ENCODE measurements at regions not wholly inside any gene's neighbourhood (a gene's known extent, or its start where the extent isn't known, plus 50 kb on each side); places are given as distances from the start of the nearest gene placed in this dataset.

DNA sequence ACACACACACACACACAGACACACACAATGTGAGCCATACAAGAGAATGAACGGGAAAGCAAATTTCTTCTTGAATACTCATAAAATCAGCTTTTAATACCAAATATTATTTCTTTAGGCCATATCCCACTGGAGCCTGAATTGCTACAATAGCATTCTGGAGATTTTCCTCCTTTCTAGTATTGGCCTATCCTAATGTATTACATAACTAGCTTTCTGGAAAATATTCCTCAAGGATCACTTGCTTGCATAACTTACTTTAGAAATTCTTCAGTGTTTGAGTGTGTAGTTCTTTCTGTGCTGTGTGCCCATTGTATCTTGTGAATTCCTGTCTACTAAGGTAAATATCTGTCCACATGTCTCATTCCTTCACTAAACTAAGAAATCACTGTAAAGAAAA, 351.0 kb upstream of the MCTP2 start:
- Histone ChIP-seq H3K4me3 (ENCODE audit: low read length) (no peak overlapping the region), H3K36me3 (ENCODE audit: control insufficient read depth in 2 of 3, insufficient read depth in 3 of 3, low read length in 3 of 3) (no peaks in the 10 kb centered on the region), H3K27ac (ENCODE audit: low read depth, low read length) (no peak overlapping the region), H3K27me3 (ENCODE audit: control insufficient read depth in 2 of 2, insufficient read depth in 2 of 2, low read length in 2 of 2) (no peaks in the 10 kb centered on the region), H3K4me1 (ENCODE audit: control insufficient read depth in 2 of 2, insufficient read depth in 2 of 2, low read length in 2 of 2) (no peaks in the 10 kb centered on the region), H3K9me3 (ENCODE audit: control insufficient read depth in 2 of 3, low read length in 3 of 3) (no peaks in the 10 kb centered on the region)
- no peak for ATAC-seq
- Mint-ChIP-seq H3K27me3 (peaks cover 0 to 22% (median 11%) of the 10 kb centered on the region in 5 donors), H3K4me3 (no peak overlapping the region), H3K9me3 (peaks cover 0 to 1% (median 0%) of the 10 kb centered on the region in 11 donors), H3K27ac (no peak overlapping the region), H3K36me3 (no peaks in the 10 kb centered on the region), H3K4me1 (no peaks in the 10 kb centered on the region)
- intact Hi-C loops (cut with micrococcal nuclease), result no loop called here
- DNase-seq, result no peak
- ChIA-PET POLR2A (no interaction called here), CTCF (no interaction called here)

DNA sequence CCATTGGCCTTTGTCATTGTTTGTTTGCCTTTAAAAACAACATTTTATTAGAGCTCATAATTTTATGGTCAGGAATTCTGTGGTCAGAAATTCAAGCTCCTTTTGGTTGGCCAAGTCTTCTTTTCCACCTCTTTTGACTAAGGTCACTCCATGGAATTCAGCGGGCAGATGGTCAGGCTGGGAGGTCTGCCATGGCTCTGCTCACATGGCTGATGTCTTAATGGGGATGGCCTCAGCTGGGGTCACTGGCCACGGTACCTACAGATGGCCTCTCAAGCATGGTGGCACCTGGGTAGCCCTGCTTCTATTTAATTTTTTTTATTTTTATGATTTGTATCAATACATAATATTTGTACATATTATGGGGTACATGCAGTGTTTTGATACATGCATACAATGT, 360.8 kb upstream of the MCTP2 start:
- intact Hi-C loops (cut with micrococcal nuclease), result no loop called here
- ATAC-seq (no peak), DNase-seq (no peak)
- Mint-ChIP-seq H3K27me3 (peaks cover 0 to 8% (median 4%) of the 10 kb centered on the region in 5 donors), H3K27ac (no peak overlapping the region), H3K9me3 (no peaks in the 10 kb centered on the region), H3K4me1 (no peaks in the 10 kb centered on the region), H3K4me3 (no peak overlapping the region), H3K36me3 (no peaks in the 10 kb centered on the region)
- H3K27me3 ChIP-seq (ENCODE audit: control insufficient read depth in 2 of 2, insufficient read depth in 2 of 2, low read length in 2 of 2), result no peaks in the 10 kb centered on the region
- ChIA-PET CTCF (no interaction called here), POLR2A (no interaction called here)
- no peaks in the 10 kb centered on the region for H3K4me1 ChIP-seq (ENCODE audit: control insufficient read depth in 2 of 2, insufficient read depth in 2 of 2, low read length in 2 of 2)
- H3K27ac ChIP-seq (ENCODE audit: low read depth, low read length), result no peak overlapping the region
- H3K9me3 ChIP-seq (ENCODE audit: control insufficient read depth in 2 of 3, low read length in 3 of 3), result no peaks in the 10 kb centered on the region
- no peak overlapping the region for H3K4me3 ChIP-seq (ENCODE audit: low read length)
- no peaks in the 10 kb centered on the region for H3K36me3 ChIP-seq (ENCODE audit: control insufficient read depth in 2 of 3, insufficient read depth in 3 of 3, low read length in 3 of 3)

DNA sequence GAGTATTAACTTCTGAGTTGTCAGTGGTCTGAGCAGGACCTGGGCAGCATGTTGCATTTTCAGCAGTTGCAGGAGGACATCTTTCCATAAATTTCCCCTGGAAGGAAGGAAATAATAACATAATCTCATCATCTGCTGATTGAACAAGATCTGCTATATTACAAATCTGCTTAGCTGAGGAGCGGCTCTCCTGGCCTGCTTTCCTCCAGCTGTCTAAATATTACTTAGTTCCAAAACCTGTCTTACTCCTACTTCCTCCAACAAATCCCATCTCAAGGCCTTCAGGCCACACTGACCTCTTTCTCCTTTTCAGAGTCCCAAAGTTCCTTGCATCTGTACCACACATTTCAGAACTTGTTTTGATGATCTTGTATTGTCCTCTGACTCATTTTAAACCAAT, 364.4 kb upstream of the MCTP2 start:
- ATAC-seq (no peak), DNase-seq (no peak)
- Histone ChIP-seq H3K4me3 (ENCODE audit: low read length) (no peak overlapping the region), H3K27me3 (ENCODE audit: control insufficient read depth in 2 of 2, insufficient read depth in 2 of 2, low read length in 2 of 2) (no peaks in the 10 kb centered on the region), H3K27ac (ENCODE audit: low read depth, low read length) (no peak overlapping the region), H3K9me3 (ENCODE audit: control insufficient read depth in 2 of 3, low read length in 3 of 3) (no peaks in the 10 kb centered on the region), H3K36me3 (ENCODE audit: control insufficient read depth in 2 of 3, insufficient read depth in 3 of 3, low read length in 3 of 3) (no peaks in the 10 kb centered on the region), H3K4me1 (ENCODE audit: control insufficient read depth in 2 of 2, insufficient read depth in 2 of 2, low read length in 2 of 2) (no peaks in the 10 kb centered on the region)
- Mint-ChIP-seq H3K4me3 (no peak overlapping the region), H3K27me3 (peaks cover 9 to 14% (median 11%) of the 10 kb centered on the region in 5 donors), H3K4me1 (peaks cover 0 to 9% (median 0%) of the 10 kb centered on the region in 7 donors), H3K27ac (no peak overlapping the region), H3K36me3 (peaks cover 0 to 5% (median 0%) of the 10 kb centered on the region in 5 donors), H3K9me3 (peaks cover 0 to 3% (median 0%) of the 10 kb centered on the region in 11 donors)
- CTCF ChIA-PET, result no interaction called here
- POLR2A ChIA-PET, result no interaction called here
- intact Hi-C loops (cut with micrococcal nuclease), result no loop called here

DNA sequence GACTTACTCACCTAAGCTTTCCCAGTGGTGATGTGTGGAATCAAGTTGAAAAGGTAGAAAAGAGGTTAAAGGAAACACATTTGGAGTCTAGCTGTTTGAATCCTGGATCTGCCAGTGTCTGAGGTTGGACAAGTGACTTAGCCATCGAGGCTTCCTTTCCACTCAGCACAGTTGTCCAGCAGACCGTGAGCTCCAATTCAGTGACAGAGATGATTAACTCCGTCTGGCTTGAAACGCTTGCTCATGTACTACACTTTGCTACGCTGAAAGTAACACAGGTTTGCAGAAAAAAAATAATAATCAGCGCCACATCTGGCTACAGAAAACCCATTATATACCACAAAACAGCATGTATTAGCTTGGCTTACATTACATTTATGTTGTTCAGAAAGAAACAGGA, 364.9 kb upstream of the MCTP2 start:
- DNase-seq (no peak), ATAC-seq (no peak)
- intact Hi-C loops (cut with micrococcal nuclease), result no loop called here
- peaks cover 9 to 19% (median 13%) of the 10 kb centered on the region in 5 donors for H3K27me3 Mint-ChIP-seq
- H3K4me3 ChIP-seq (ENCODE audit: low read length), result no peak overlapping the region
- peaks cover 0 to 3% (median 0%) of the 10 kb centered on the region in 11 donors for H3K9me3 Mint-ChIP-seq
- no peak overlapping the region for H3K27ac Mint-ChIP-seq
- H3K9me3 ChIP-seq (ENCODE audit: control insufficient read depth in 2 of 3, low read length in 3 of 3), result no peaks in the 10 kb centered on the region
- H3K27me3 ChIP-seq (ENCODE audit: control insufficient read depth in 2 of 2, insufficient read depth in 2 of 2, low read length in 2 of 2), result no peaks in the 10 kb centered on the region
- peaks cover 0 to 5% (median 0%) of the 10 kb centered on the region in 5 donors for H3K36me3 Mint-ChIP-seq
- no peaks in the 10 kb centered on the region for H3K36me3 ChIP-seq (ENCODE audit: control insufficient read depth in 2 of 3, insufficient read depth in 3 of 3, low read length in 3 of 3)
- POLR2A ChIA-PET, result no interaction called here
- no peak overlapping the region for H3K4me3 Mint-ChIP-seq
- H3K4me1 ChIP-seq (ENCODE audit: control insufficient read depth in 2 of 2, insufficient read depth in 2 of 2, low read length in 2 of 2), result no peaks in the 10 kb centered on the region
- CTCF ChIA-PET, result no interaction called here
- H3K4me1 Mint-ChIP-seq, result peaks cover 0 to 11% (median 0%) of the 10 kb centered on the region in 7 donors
- H3K27ac ChIP-seq (ENCODE audit: low read depth, low read length), result no peak overlapping the region

DNA sequence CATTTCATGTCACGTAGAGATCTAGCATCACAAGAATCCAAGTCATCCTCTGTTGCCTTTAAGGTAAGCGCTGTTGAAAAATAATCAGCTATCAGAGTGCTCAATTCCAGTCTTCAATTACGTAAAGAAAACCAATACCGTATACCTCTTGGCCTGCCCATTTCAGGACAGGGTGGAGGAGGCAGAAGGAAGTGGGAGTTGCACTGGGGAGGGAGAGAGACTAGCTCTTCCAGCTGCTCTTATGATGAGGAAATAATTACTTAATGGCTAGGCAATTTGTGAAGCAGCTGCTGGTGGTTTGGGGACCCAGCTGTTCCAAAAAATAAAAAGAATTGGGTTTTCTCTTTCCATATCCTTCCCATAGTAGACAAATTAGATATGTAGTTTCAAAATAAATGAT, 365.8 kb upstream of the MCTP2 start:
- H3K4me3 Mint-ChIP-seq, result no peak overlapping the region
- H3K27ac ChIP-seq (ENCODE audit: low read depth, low read length), result no peak overlapping the region

DNA sequence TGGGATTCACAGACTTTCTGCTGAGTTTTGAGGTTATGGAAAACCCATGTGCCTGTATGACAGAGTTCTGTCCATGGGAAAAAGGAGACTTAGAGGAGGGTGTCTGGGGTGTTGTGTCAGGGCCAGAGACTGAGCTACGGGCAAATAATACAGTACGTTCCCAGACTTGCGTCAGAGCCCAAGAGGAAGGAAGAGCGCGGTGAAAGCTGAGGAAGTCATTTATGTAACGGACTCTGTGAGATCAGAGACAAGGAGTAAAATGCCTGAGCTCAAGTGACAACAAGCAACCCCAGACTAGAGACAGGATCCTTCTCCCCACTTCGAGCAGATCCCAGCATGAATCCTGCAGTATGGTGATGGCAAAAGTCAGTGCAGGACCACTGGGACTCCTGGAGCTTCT, 368.6 kb upstream of the MCTP2 start:
- peak overlapping the region in 1 of 10 donors; percentile 48 for H3K4me3 Mint-ChIP-seq
- H3K27me3 Mint-ChIP-seq, result peaks cover 4 to 28% (median 9%) of the 10 kb centered on the region in 5 donors
- Histone ChIP-seq H3K9me3 (ENCODE audit: control insufficient read depth in 2 of 3, low read length in 3 of 3) (no peaks in the 10 kb centered on the region), H3K4me3 (ENCODE audit: low read length) (no peak overlapping the region), H3K27me3 (ENCODE audit: control insufficient read depth in 2 of 2, insufficient read depth in 2 of 2, low read length in 2 of 2) (no peaks in the 10 kb centered on the region), H3K4me1 (ENCODE audit: control insufficient read depth in 2 of 2, insufficient read depth in 2 of 2, low read length in 2 of 2) (no peaks in the 10 kb centered on the region), H3K27ac (ENCODE audit: low read depth, low read length) (no peak overlapping the region), H3K36me3 (ENCODE audit: control insufficient read depth in 2 of 3, insufficient read depth in 3 of 3, low read length in 3 of 3) (no peaks in the 10 kb centered on the region)
- POLR2A ChIA-PET, result no interaction called here
- H3K36me3 Mint-ChIP-seq, result peaks cover 0 to 5% (median 0%) of the 10 kb centered on the region in 5 donors
- intact Hi-C loops (cut with micrococcal nuclease), result no loop called here
- H3K27ac Mint-ChIP-seq, result no peak overlapping the region
- H3K4me1 Mint-ChIP-seq, result peaks cover 0 to 13% (median 0%) of the 10 kb centered on the region in 7 donors
- DNase-seq (no peak), ATAC-seq (peak; percentile 80)
- CTCF ChIA-PET, result no interaction called here
- H3K9me3 Mint-ChIP-seq, result peaks cover 0 to 3% (median 0%) of the 10 kb centered on the region in 11 donors

More for the DNA sequence above, 365.8 kb upstream of the MCTP2 start:
- Mint-ChIP-seq H3K27ac (no peak overlapping the region), H3K9me3 (peaks cover 0 to 3% (median 0%) of the 10 kb centered on the region in 11 donors), H3K27me3 (peaks cover 9 to 24% (median 13%) of the 10 kb centered on the region in 5 donors), H3K36me3 (peaks cover 0 to 5% (median 0%) of the 10 kb centered on the region in 5 donors), H3K4me1 (peaks cover 0 to 13% (median 0%) of the 10 kb centered on the region in 7 donors)
- Histone ChIP-seq H3K36me3 (ENCODE audit: control insufficient read depth in 2 of 3, insufficient read depth in 3 of 3, low read length in 3 of 3) (no peaks in the 10 kb centered on the region), H3K4me1 (ENCODE audit: control insufficient read depth in 2 of 2, insufficient read depth in 2 of 2, low read length in 2 of 2) (no peaks in the 10 kb centered on the region), H3K27me3 (ENCODE audit: control insufficient read depth in 2 of 2, insufficient read depth in 2 of 2, low read length in 2 of 2) (no peaks in the 10 kb centered on the region), H3K4me3 (ENCODE audit: low read length) (no peak overlapping the region), H3K9me3 (ENCODE audit: control insufficient read depth in 2 of 3, low read length in 3 of 3) (no peaks in the 10 kb centered on the region)
- POLR2A ChIA-PET, result no interaction called here
- DNase-seq (no peak), ATAC-seq (no peak)
- CTCF ChIA-PET, result no interaction called here
- intact Hi-C loops (cut with micrococcal nuclease), result no loop called here

DNA sequence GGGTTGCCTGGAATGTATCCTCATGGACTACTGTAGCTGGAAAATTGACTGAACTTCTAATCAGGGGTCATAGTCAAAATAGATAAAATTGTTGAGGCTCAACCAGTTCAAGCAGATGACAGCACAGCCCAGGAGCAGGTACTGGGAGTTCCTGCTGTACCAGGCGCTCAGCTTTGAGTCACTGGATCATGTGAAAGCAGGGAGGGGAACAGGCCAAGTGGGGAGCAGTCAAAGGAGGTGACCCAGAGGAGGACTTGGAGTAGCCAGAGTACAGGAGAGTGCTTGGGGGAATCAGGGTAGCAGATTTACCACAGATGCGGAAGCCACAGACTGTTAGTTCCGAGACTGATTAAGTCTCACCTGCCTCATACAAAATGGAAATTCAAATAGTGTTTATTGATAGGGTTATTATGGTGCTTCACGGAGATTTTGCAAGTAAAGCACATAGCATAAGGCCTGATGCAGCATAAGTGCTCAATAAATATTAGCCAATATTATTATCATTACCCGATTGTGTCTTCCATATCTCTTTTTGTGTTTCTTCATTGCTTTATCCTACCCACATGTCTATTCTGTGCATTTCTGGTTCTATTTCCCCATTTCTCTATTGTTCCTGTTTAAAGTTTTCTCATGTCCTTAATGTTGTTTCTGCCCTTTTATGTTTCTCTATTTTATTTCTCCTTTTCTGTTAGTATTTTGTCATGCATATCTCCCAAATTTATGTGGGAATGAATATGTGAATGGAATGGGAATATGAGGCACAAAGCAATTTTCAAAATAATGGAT, 369.2 kb upstream of the MCTP2 start:
- CTCF ChIA-PET, result no interaction called here
- intact Hi-C loops (cut with micrococcal nuclease), result no loop called here
- Mint-ChIP-seq H3K4me3 (no peak overlapping the region), H3K36me3 (peaks cover 0 to 5% (median 0%) of the 10 kb centered on the region in 5 donors), H3K27me3 (peaks cover 4 to 28% (median 9%) of the 10 kb centered on the region in 5 donors), H3K4me1 (peaks cover 0 to 13% (median 0%) of the 10 kb centered on the region in 7 donors), H3K27ac (no peak overlapping the region), H3K9me3 (peaks cover 0 to 3% (median 0%) of the 10 kb centered on the region in 11 donors)
- Histone ChIP-seq H3K27me3 (ENCODE audit: control insufficient read depth in 2 of 2, insufficient read depth in 2 of 2, low read length in 2 of 2) (no peaks in the 10 kb centered on the region), H3K27ac (ENCODE audit: low read depth, low read length) (no peak overlapping the region), H3K9me3 (ENCODE audit: control insufficient read depth in 2 of 3, low read length in 3 of 3) (no peaks in the 10 kb centered on the region), H3K36me3 (ENCODE audit: control insufficient read depth in 2 of 3, insufficient read depth in 3 of 3, low read length in 3 of 3) (no peaks in the 10 kb centered on the region), H3K4me1 (ENCODE audit: control insufficient read depth in 2 of 2, insufficient read depth in 2 of 2, low read length in 2 of 2) (no peaks in the 10 kb centered on the region), H3K4me3 (ENCODE audit: low read length) (no peak overlapping the region)
- peak; percentile 70 for ATAC-seq
- DNase-seq, result no peak
- POLR2A ChIA-PET, result no interaction called here

Data from naive thymus-derived CD4-positive, alpha-beta T cell (primary cell).